DMS 273 (cell line): ENCODE measurements at regions not wholly inside any gene's neighbourhood (a gene's known extent, or its start where the extent isn't known, plus 50 kb on each side); places are given as distances from the start of the nearest gene placed in this dataset.
"Not testable (repeated sequence)": the region's sequence is repeated elsewhere in the genome, so short reads cannot be mapped to it uniquely, and the experiment has no call there.

ENCODE experiments used
- DNase-seq: peaks from one replicate; lab custom pipeline; 2025; ENCODE audit not compliant: unreplicated experiment; lab: John Stamatoyannopoulos, UW

DNA sequence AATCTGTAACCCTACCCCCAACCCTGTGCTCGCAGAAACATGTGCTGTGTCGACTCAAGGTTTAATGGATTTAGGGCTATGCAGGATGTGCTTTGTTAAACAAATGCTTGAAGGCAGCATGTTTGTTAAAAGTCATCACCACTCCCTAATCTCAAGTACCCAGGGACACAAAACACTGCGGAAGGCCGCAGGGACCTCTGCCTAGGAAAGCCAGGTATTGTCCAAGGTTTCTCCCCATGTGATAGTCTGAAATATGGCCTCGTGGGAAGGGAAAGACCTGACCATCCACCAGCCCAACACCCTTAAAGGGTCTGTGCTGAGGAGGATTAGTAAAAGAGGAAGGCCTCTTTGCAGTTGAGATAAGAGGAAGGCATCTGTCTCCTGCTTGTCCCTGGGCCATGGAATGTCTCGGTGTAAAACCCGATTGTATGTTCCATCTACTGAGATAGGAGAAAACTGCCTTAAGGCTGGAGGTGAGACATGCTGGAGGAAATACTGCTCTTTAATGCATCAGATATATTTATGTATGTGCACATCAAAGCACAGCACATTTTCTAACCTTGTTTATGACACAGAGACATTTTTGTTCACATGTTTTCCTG is 94.4 kb downstream of the LSM3 start:
- DNase-seq = not testable (repeated sequence)

DNA sequence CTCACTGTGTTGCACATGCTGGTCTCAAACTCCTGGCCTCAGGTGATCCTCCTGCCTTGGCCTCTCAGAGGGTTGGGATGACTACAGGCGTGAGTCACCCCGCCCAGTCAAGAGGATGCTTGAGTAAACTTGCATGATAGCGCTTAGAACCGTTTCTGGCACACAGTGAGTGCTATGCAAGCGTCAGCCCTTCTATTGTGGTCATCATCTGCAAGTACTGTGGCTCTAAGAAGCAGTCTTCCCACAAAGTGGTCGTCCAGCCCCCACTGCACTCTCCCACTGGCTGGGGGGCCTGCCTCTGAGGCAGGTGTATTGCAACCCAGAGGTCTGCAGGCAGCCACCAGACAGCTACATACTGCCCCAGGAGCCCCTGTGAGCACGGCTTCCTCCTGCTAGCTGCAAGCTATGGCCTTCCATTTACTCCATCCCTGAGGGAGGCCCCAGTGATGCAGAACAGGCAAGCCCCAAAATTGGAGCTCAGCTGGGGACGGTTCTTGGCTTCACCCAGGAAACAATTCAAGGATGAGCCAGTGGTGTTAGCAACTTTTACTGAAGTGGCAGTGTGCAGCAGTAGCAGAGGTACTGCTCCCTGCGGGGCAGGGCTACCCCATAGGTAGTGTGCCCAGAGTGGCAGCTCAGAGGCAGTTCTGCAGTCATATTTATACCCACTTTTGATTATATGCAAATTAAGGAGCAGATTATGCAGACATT is 95.4 kb downstream of the LSM3 start:
- DNase-seq = no peak

DNA sequence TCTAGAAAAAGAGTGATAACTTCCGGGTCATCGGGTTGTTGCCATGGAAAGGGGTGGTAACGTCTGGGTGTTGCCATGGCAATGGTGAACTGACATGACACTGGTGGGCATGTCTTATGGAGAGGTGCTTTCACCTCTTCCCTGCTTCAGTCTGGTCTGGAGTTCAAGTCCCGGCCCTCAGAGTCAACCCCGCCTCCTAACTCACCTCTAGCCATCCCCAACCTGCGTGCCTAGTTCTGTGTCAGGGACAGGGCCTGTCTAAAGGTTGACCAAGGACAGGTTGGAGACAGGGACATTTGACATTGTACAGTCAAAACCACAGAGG is 96.0 kb downstream of the LSM3 start:
- peak; percentile 13 for DNase-seq

DNA sequence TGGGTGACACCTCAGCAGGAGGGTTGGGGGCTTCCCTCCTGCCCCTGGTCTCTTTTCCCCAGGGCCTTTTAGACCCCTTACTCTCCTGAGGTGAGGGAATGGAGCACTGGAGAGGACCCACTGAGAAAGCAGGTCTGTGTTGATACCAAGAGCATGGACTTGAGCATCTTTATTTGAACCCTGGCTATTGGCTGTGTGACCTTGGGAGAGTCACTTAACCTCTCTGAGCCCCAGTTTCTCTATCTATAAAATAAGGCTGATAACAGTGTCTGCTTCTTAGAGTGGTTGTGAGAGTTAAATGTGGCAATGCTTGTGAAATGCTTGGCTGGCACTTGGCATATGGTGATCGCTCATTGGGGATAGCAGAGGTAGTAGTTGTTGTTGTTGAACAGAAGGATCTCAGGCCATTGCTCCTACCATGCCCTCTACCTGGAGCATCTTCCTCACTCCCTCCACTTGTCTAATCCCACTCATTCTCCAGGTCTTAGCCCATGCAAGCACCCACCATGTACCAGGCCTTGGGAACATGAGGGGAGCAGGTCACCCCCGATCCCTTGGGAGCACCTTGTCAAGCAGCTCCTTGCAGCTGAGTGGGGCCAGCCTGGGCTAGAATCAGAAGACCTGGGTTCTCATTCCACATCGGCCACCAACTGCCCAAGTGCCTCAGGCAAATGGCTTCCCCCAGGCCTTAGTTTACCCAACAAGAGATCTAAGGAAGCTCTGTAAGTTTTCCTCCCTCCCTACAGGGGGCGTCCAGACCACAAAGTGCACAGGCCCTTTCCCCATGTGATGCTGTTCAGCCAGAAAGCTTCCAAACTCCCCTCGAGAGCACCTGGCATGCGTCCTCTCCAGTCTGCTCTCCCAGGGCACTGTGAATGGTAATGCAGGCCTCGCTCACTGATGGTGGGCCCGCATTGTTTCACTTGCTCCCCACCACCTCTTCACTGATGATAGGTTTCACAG is 96.7 kb downstream of the LSM3 start:
- peak; percentile 68 for DNase-seq

DNA sequence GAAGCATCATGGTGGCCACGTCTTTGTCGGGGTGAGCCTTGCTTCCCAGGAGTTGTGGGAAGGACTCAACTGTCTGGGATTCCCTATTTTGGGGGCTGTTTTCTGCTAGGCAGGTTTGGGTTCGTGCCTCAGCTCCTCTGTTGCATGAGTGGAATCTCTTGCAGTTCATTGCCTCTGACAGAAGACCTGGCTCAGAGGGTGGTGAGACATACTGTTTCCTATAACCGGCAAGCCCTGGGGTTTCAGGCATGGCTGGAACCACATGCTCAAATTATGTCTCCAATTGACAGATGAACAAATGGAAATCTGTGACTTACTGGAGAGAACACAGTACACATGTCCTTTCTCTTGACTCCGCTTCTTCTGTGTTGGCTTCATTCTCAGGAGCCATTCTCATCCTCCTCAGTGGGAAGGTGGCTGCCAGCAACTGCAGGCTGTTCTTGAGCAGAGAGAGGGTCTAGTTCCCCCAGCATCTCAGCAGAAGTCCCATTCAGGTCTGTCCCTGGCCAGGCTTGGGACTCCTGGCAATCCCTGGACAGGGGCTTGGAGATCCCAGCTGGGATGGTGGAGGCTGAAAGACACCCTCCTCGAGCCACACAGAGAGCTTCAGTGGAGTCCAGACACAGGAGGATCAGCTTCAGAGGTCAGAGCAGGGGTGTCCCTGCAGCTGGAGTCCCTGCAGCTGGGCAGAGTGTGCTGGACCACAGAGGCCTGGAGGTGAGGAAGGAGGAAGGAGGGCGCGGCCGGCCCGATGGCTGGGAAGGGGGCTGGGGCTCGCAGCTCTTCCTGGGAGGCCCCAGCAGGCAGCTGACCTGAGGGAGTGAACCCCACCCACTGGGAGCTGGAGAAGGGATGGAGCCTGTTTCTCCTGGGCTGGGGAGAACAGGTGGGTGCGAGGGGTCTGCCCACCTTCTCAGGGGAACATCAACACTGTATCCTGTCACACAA is 97.6 kb downstream of the LSM3 start:
- no peak for DNase-seq

DNA sequence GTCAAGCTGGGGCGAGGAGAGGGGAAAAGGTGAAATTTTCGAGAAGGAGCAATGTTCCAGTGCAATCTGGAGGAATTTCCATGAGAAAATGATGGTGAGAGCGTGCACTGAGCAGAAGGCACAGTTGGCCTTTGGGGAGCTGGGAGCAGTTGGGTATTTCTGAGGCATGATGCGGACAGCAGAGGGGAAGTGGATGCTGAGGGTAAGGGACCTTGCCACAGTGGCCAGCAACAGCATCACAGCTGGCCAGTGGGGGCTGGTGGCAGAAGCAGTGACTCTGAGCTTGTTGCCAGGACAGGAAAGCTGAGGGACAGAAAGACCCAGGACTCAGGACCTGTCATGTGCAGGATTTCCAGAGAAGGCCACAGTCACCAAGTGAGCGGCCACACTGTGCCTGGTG is 98.9 kb downstream of the LSM3 start:
- no peak for DNase-seq

DNA sequence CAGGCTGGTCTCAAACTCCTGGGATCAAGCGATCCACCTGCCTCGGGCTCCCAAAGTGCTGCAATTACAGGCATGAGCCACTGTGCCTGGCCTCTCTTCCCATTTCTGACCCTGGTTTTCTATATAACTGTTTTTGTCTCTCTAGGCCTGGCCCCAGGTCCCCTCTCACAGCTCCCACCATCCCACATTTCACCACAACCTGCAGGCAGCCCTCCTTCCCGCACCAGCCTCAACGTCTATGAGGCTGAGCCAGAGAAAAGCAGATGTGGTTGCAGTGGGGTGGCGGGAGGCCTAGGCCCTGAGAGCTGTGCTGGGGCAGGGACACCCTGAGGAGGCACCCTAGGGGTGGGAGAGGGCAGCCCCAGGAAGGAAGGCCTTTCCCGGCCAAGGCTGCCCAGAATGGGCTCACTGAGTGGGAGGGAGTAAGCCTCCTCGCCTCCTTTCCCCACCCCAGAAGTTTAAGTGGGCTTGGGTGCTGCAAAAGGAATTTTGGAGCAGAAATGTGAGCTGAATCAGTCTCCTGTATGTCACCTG is 99.7 kb downstream of the LSM3 start:
- no peak for DNase-seq

DNA sequence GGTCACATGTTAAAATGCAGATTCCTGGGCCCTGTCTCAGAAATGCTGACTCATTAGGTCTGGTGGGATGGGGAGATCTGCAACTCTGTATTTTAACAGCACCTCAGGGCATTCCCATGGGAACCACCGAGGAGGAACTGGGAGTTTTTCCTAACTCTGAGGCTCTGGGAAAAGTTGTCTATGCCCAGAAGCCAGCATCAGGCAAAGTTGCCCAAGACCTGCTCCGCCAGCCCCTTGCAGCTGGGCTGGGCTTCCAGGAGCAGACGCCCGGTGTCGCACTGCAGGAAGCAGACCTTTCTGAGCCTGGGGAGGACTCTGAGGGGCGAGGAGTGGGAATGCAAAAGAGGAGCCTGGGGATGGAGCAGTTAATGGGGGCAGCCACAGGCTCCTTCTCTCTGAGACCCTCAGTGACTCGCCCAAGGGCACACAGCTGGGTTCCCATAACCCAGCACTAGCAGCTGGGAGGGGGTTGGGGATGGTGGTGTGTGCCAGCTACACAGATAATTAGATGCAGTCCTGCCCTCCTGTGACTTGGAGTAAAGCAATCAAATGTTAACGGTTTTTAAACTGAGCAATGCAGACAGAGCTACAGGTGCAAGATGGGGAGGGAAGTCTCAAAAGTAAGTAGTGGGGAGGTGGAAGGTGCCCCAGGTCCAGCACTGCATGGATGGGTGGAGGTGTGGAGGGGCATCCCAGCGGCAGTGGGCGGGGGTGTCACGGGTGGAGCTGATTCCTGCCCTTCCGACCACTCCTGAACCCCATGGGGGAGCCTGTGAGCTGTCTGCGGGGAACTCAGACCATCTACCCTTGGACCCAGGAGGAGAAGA is 100.4 kb downstream of the LSM3 start:
- DNase-seq = peak; percentile 75

DNA sequence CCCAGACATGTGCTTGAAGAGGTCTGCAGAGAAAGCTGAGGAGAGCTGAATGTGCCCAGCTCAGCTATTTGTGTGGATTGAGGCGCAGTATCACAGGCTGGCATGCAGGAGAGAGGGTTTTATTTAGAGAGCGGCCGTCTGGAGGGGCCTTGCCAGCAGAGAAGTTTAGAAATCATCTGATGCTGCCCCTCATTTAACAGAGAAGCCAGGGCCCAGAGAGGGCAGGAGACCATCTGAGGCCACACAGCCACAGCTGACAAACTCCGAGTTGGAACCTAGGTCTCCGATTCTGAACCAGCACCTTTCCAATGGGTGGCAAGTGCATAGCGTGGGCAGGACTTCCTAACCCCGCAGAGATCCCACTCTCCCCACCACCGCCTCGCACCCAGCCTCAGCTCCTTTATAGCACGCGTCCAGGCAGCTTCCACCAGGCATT is 101.0 kb downstream of the LSM3 start:
- no peak for DNase-seq

DNA sequence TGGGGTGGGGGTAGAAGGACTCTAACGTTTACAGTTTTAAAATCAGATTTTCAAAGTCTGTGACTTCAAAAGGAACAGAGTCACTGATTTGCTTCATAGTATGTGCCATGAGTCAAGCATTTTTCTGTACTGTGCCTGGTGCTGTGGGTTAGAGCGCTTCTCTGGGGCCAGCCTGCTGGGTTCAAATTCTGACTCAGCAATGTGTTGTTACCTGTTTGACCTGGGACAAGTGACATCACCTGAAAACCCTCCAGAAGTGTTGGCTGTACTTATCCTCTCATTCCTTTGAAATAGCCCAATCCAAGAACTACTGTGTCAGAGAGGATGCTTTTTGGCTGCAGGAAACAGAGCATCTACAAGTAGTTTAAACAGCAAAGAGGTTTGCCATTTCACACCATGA is 101.7 kb downstream of the LSM3 start:
- no peak for DNase-seq

DNA sequence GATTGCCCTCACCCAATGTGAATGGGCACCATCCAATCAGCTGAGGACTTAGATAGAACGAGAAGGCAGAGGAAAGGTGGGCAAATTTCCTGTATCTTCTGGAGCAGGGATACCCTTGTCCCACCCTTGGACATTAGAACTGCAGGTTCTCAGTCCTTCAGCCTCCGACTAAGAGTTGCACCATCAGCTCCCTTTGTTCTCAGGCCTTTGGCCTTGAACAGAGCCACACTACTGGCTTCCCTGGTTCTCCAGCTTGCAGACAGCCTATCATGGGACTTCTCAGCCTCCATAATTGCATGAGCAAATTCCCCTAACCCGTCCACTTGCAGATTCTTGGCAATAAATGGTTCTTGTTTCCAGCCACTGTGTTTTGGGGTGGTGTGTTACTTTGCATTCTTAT is 102.4 kb downstream of the LSM3 start:
- DNase-seq = no peak

DNA sequence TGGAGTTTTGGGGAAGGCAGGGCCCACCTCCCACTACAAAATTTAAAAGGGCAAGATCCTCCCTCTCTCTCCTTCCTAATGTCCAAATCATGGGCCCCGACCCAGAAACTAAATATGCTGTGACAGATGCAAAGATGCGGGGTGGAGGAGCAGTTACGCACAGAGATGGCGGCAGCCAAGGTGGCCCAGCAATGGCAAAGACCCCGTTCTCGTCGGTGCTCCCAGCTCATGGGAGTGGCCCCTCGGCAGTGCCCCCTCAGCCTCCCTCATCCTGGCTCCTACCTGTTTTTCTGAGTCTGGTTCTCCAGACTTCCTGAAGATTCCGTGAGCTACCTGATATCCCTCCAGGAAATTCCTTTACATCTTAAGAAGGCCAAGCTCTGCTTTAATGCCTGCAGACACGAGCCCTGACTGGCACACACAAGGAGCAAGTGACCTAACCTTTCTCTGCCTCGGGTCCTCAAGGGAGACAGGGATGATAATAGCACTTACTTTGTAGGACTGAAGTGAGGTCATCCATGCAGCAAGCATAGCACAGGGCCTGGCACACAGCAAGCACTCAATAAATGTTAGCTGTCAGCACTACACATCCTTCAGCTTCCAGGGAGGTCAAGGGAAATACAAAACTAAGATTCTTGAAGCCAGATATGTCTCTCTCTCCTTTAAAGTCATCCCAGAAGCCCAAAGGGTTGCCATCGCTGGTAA is 103.5 kb downstream of the LSM3 start:
- no peak for DNase-seq

DNA sequence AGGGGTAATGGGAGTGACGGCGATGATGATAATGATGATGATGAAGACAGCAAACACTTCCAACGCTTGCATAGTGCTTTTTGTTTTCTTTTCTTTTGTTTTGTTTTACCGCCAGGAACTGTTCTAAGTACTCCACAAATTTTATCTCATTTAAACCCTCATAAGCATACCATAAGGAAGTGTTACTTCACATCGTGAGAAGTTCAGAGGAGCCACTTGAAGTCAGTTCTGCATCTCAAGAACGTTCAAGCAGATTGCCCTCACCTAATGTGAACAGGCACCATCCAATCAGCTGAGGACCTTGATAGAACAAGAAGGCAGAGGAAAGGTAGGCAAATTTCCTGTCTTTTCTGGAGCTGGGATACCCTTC is 104.1 kb downstream of the LSM3 start:
- DNase-seq = no peak

DNA sequence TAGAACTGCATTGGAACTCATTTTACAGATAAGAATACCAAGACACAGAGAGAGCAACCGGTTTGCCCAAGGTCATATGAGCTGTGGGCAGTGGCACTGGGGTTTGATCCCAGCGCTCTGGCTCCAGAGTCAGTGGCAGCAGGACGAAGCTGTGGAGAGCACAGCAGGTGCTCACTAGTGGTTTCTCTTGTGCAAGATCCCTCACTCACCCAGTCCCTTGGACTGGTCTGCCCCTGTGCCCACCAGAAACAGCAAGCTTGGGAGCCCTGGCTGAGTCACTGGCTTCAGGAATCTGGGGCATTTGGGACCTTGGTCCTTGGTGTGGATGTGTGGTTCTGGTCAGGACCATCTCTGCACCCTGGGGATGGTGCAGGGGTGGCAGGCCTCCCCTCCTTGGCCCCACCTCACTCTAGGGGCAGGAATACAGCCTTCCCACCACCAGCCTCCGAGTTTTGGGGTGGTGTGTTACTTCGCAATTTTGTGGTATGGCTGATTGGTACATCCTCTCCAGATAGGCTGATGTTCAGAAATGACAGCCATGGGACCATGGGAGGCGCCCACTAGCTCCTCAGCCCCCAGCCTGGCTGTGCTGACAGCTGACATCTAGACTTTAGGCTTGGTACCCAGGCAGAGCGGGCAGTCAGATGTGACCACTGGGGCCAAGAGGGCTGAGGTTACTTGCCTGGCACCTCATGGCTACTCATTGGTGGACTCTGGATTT is 104.6 kb downstream of the LSM3 start:
- DNase-seq = no peak

DNA sequence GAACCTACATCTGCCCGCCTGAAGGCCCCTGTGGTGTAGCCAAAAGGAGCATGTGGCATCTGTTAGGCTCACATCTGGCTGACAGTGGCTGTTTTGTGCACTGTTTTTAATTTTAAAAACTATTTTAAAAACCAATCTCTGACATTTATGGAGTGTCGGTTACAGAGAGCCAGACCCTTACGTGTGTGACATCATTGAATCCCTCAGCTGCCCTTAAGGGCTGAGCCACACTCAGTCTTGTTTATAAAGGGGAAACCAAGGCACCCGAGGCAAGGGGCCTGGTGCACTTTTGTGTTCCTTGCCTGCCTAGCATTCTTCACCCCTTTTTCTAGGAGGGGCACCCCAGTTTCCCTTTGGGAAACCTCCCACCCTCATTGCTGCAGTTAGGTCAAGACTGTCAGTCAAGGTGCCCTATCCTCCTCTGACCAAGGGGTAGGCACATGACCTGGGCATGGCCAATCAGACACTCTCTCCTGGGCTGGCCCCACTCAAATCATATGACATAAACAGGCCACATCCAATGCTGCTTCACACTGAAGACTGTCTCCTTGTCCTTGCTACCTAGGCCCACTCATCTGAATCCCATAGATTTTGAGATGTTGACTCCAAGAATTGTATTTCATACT is 105.3 kb downstream of the LSM3 start:
- DNase-seq = no peak

DNA sequence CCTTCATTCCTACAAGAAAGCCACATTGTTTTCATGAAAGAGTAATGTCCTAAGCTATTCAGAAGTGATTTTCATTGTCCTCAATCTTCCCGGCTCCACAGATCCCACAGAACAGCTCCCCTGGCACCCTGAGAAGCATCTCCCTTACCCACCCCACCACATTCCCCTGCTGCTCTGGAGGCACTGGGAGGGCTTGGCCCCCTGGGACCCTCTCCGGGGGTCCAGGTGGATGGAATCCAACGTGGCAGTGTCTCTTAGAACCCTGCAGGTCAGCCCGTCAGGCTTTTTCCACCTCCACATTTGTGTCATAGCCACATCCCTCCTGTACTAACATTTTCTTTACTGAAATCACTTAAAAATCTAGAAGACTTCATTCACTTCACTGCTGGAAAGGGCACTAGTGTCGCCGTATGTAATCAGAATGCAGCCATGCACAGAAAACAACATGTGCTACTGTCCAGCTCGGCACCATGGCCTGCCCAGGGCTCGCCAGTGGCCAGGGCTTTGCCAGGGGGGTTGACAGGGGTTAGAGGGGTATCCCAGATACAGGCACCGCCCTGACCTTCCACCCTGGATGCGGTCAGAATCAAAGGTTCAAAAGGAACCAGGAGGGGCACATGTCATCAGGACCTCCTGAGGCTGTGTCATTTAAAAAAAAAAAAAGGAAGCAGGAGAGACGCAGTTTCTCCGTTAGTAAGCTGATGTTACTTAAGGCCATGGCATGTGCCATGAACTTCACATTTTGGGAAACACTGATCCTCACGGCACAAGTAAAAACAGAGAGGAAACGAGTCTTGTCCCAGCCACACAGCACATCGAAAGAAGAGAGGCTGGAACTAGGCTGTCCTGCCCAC is 106.3 kb downstream of the LSM3 start:
- no peak for DNase-seq

DNA sequence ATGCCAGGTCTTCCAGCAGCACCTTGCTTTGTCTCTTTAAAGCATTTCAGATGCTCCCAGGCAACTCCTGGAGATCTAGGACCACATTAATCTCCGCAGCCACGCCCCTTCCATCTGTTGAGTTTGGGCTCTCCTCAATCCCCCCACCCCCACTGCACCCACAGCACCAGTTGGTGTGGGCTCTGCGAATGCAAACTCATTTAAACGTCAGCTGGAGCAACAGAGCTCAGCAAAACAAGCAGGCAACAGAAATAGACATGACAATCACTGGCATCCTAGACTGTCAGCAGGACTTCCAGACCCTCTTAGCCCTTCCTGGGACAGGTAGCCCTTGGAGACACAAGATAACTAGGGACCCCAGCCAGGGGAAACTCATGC is 106.9 kb downstream of the LSM3 start:
- peak; percentile 97 for DNase-seq
